Liver (tissue), 8 donors: ENCODE measurements at regions not wholly inside any gene's neighbourhood (a gene's known extent, or its start where the extent isn't known, plus 50 kb on each side); places are given as distances from the start of the nearest gene placed in this dataset.

Source experiments
- DNase-seq: peaks from one replicate; pipeline ENCODE4 v3.0.0-alpha.2; 2017; ENCODE audit warnings: low spot score
- H3K27ac ChIP-seq, 2 donors: one replicate each; pipeline ENCODE4 v1.7.0; 2013; ENCODE audit warnings: inconsistent platforms in 2 of 2, low read length in 2 of 2, control low read depth in 1 of 2, low read depth in 1 of 2, mild to moderate bottlenecking in 1 of 2
- H3K27me3 ChIP-seq, 4 donors: one replicate each; pipeline versions ENCODE4 v1.6.1 to v1.7.0; 2013; ENCODE audit warnings: low read length in 3 of 4, inconsistent platforms in 1 of 4, mild to moderate bottlenecking in 1 of 4, moderate library complexity in 1 of 4; ENCODE audit not compliant: control insufficient read depth in 4 of 4, insufficient read depth in 4 of 4
- H3K36me3 ChIP-seq, 4 donors: one replicate each; pipeline versions ENCODE4 v1.6.1 to v1.7.0; 2013; ENCODE audit warnings: low read length in 3 of 4, mild to moderate bottlenecking in 3 of 4, low read depth in 1 of 4, moderate library complexity in 1 of 4; ENCODE audit not compliant: control insufficient read depth in 4 of 4, insufficient read depth in 3 of 4
- H3K4me1 ChIP-seq, 4 donors: one replicate each; pipeline versions ENCODE4 v1.6.1 to v1.7.0; 2013; ENCODE audit warnings: low read length in 3 of 4, mild to moderate bottlenecking in 3 of 4, moderate library complexity in 1 of 4; ENCODE audit not compliant: control insufficient read depth in 4 of 4, insufficient read depth in 4 of 4
- H3K4me3 ChIP-seq, 3 donors: one replicate each; pipeline versions ENCODE4 v1.6.1 to v1.7.0; 2013; ENCODE audit warnings: low read length in 3 of 3, control low read depth in 1 of 3, low read depth in 1 of 3, mild to moderate bottlenecking in 1 of 3
- H3K9ac ChIP-seq, 2 donors: one replicate each; pipeline ENCODE4 v1.7.0; 2013; ENCODE audit warnings: low read length in 2 of 2, mild to moderate bottlenecking in 2 of 2, moderate library complexity in 2 of 2, control low read depth in 1 of 2, low read depth in 1 of 2
- H3K9me3 ChIP-seq, 4 donors: one replicate each; pipeline versions ENCODE4 v1.6.1 to v1.7.0; 2013; ENCODE audit warnings: low read length in 3 of 4; ENCODE audit not compliant: control insufficient read depth in 4 of 4
- CTCF ChIP-seq: fragments of 150-350 bp; IDR thresholded peaks from 2 replicates; pipeline ENCODE4 v1.5.1; 2017; ENCODE audit warnings: improper control_type of control experiment, low read depth, low read length; ENCODE audit not compliant: missing input control
- EGR1 ChIP-seq, 2 donors: IDR thresholded peaks; 2 replicates each; pipeline ENCODE4 v1.6.1; 2016 to 2018; ENCODE audit warnings: antibody characterized with exemption in 2 of 2, low read depth in 2 of 2
- FOXA1 ChIP-seq: IDR thresholded peaks from 2 replicates; pipeline ENCODE4 v1.6.1; 2016; ENCODE audit warnings: antibody characterized with exemption
- FOXA2 ChIP-seq: IDR thresholded peaks from 2 replicates; pipeline ENCODE4 v1.6.1; 2016; ENCODE audit warnings: antibody characterized with exemption
- GABPA ChIP-seq, 2 donors: IDR thresholded peaks in 1 of 2; conservative IDR thresholded peaks in 1 of 2; 2 replicates each; pipeline ENCODE4 v1.6.1; 2016; ENCODE audit warnings: antibody characterized with exemption in 2 of 2, mild to moderate bottlenecking in 1 of 2, moderate library complexity in 1 of 2
- HNF4A ChIP-seq, 2 donors: conservative IDR thresholded peaks; 2 replicates each; pipeline ENCODE4 v1.6.1; 2016; ENCODE audit warnings: antibody characterized with exemption in 2 of 2, mild to moderate bottlenecking in 2 of 2
- HNF4G ChIP-seq: IDR thresholded peaks from 2 replicates; pipeline ENCODE4 v1.6.1; 2016; ENCODE audit warnings: antibody characterized with exemption
- JUND ChIP-seq, 2 donors: IDR thresholded peaks; 2 replicates each; pipeline ENCODE4 v1.6.1; 2016; ENCODE audit warnings: antibody characterized with exemption in 2 of 2
- MAX ChIP-seq: IDR thresholded peaks from 2 replicates; pipeline ENCODE4 v1.6.1; 2016; ENCODE audit warnings: antibody characterized with exemption
- NR2F2 ChIP-seq: IDR thresholded peaks from 2 replicates; pipeline ENCODE4 v1.6.1; 2016; ENCODE audit warnings: antibody characterized with exemption
- RAD21 ChIP-seq, 2 donors: IDR thresholded peaks; 2 replicates each; pipeline ENCODE4 v1.6.1; 2016; ENCODE audit warnings: antibody characterized with exemption in 2 of 2, mild to moderate bottlenecking in 2 of 2
- RXRA ChIP-seq, 2 donors: IDR thresholded peaks; 2 replicates each; pipeline ENCODE4 v1.6.1; 2017 to 2018; ENCODE audit warnings: antibody characterized with exemption in 2 of 2, mild to moderate bottlenecking in 1 of 2
- SP1 ChIP-seq: IDR thresholded peaks from 2 replicates; pipeline ENCODE4 v1.6.1; 2018; ENCODE audit warnings: antibody characterized with exemption, mild to moderate bottlenecking
- TAF1 ChIP-seq: conservative IDR thresholded peaks from 2 replicates; pipeline ENCODE4 v1.6.1; 2016; ENCODE audit warnings: antibody characterized with exemption, mild to moderate bottlenecking
- YY1 ChIP-seq: IDR thresholded peaks from 2 replicates; pipeline ENCODE4 v1.6.1; 2016; ENCODE audit warnings: antibody characterized with exemption, mild to moderate bottlenecking
- WGBS: extraction: QIAGEN DNeasy Blood & Tissue Kit; methylation state at CpG from one replicate; pipeline ENCODE4 v1.1.7; 2013; 5-methylcytosine and 5-hydroxymethylcytosine counted together
- TF ChIP-seq, protein P1 (sequence below): IDR thresholded peaks from 2 replicates; pipeline ENCODE4 v1.6.1; 2016; ENCODE audit warnings: antibody characterized with exemption
- TF ChIP-seq, protein P2 (sequence below): IDR thresholded peaks from 2 replicates; pipeline ENCODE4 v1.6.1; 2016; ENCODE audit warnings: antibody characterized with exemption
- TF ChIP-seq, protein P3 (sequence below): IDR thresholded peaks from 2 replicates; pipeline ENCODE4 v1.6.1; 2016; ENCODE audit warnings: antibody characterized with exemption, mild to moderate bottlenecking
- donor health status: healthy.
- donor health status: healthy.
- donor health status: healthy.
- donor health status: healthy.
- donor health status: healthy.

GRCh38 chr1:213466541-213466940 is 415.5 kb downstream of the RPS6KC1 start:
- TF ChIP-seq FOXA1 (no peak), SP1 (no peak), CTCF (no peak), GABPA (IDR thresholded peaks at IDR 0.05 in 1 of 2, conservative IDR thresholded peaks at IDR 0.05 in 1 of 2) (no peak), JUND (IDR thresholded peaks at IDR 0.05) (no peak), HNF4G (no peak), EGR1 (IDR thresholded peaks at IDR 0.05; ENCODE audit: low read depth in 2 of 2) (no peak), MAX (no peak), RAD21 (IDR thresholded peaks at IDR 0.05) (no peak), YY1 (no peak), FOXA2 (no peak), TAF1 (no peak), RXRA (IDR thresholded peaks at IDR 0.05) (no peak), HNF4A (conservative IDR thresholded peaks at IDR 0.05) (no peak), NR2F2 (no peak)
- TF ChIP-seq, protein P1, sequence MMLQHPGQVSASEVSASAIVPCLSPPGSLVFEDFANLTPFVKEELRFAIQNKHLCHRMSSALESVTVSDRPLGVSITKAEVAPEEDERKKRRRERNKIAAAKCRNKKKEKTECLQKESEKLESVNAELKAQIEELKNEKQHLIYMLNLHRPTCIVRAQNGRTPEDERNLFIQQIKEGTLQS: no peak
- TF ChIP-seq, protein P2, sequence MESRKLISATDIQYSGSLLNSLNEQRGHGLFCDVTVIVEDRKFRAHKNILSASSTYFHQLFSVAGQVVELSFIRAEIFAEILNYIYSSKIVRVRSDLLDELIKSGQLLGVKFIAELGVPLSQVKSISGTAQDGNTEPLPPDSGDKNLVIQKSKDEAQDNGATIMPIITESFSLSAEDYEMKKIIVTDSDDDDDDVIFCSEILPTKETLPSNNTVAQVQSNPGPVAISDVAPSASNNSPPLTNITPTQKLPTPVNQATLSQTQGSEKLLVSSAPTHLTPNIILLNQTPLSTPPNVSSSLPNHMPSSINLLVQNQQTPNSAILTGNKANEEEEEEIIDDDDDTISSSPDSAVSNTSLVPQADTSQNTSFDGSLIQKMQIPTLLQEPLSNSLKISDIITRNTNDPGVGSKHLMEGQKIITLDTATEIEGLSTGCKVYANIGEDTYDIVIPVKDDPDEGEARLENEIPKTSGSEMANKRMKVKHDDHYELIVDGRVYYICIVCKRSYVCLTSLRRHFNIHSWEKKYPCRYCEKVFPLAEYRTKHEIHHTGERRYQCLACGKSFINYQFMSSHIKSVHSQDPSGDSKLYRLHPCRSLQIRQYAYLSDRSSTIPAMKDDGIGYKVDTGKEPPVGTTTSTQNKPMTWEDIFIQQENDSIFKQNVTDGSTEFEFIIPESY: no peak
- TF ChIP-seq, protein P3, sequence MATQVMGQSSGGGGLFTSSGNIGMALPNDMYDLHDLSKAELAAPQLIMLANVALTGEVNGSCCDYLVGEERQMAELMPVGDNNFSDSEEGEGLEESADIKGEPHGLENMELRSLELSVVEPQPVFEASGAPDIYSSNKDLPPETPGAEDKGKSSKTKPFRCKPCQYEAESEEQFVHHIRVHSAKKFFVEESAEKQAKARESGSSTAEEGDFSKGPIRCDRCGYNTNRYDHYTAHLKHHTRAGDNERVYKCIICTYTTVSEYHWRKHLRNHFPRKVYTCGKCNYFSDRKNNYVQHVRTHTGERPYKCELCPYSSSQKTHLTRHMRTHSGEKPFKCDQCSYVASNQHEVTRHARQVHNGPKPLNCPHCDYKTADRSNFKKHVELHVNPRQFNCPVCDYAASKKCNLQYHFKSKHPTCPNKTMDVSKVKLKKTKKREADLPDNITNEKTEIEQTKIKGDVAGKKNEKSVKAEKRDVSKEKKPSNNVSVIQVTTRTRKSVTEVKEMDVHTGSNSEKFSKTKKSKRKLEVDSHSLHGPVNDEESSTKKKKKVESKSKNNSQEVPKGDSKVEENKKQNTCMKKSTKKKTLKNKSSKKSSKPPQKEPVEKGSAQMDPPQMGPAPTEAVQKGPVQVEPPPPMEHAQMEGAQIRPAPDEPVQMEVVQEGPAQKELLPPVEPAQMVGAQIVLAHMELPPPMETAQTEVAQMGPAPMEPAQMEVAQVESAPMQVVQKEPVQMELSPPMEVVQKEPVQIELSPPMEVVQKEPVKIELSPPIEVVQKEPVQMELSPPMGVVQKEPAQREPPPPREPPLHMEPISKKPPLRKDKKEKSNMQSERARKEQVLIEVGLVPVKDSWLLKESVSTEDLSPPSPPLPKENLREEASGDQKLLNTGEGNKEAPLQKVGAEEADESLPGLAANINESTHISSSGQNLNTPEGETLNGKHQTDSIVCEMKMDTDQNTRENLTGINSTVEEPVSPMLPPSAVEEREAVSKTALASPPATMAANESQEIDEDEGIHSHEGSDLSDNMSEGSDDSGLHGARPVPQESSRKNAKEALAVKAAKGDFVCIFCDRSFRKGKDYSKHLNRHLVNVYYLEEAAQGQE: no peak
- H3K9me3 ChIP-seq: no peaks in the 10 kb centered on the region

GRCh38 chr1:213474054-213474453 is 423.0 kb downstream of the RPS6KC1 start:
- Histone ChIP-seq H3K27me3 (no peaks in the 10 kb centered on the region), H3K4me3 (no peak overlapping the region), H3K36me3 (no peaks in the 10 kb centered on the region), H3K4me1 (no peaks in the 10 kb centered on the region), H3K27ac (no peak overlapping the region), H3K9me3 (no peaks in the 10 kb centered on the region), H3K9ac (no peak overlapping the region)
- 57% methylated on average over 7 of the region's 7 CpGs for WGBS
- no peak for DNase-seq
- TF ChIP-seq EGR1 (IDR thresholded peaks at IDR 0.05; ENCODE audit: low read depth in 2 of 2): no peak
- TF ChIP-seq TAF1: no peak
- no peak for TF ChIP-seq RXRA (IDR thresholded peaks at IDR 0.05)
- no peak for TF ChIP-seq YY1
- TF ChIP-seq SP1: no peak
- TF ChIP-seq, protein P2: no peak
- no peak for TF ChIP-seq CTCF
- no peak for TF ChIP-seq HNF4G
- TF ChIP-seq FOXA1: no peak
- no peak for TF ChIP-seq GABPA (IDR thresholded peaks at IDR 0.05 in 1 of 2, conservative IDR thresholded peaks at IDR 0.05 in 1 of 2)
- TF ChIP-seq HNF4A (conservative IDR thresholded peaks at IDR 0.05): no peak
- TF ChIP-seq JUND (IDR thresholded peaks at IDR 0.05): no peak

More at GRCh38 chr1:213466541-213466940, 415.5 kb downstream of the RPS6KC1 start:
- no peaks in the 10 kb centered on the region for H3K4me1 ChIP-seq
- no peaks in the 10 kb centered on the region for H3K36me3 ChIP-seq
- no peak overlapping the region for H3K9ac ChIP-seq
- no peak overlapping the region for H3K4me3 ChIP-seq
- no peaks in the 10 kb centered on the region for H3K27me3 ChIP-seq
- no peak overlapping the region for H3K27ac ChIP-seq
- no peak for DNase-seq
